ENCODE measurements at regions not wholly inside any gene's neighbourhood (a gene's known extent, or its start where the extent isn't known, plus 50 kb on each side); places are given as distances from the start of the nearest gene placed in this dataset.

- TF ChIP-seq, protein P1, sequence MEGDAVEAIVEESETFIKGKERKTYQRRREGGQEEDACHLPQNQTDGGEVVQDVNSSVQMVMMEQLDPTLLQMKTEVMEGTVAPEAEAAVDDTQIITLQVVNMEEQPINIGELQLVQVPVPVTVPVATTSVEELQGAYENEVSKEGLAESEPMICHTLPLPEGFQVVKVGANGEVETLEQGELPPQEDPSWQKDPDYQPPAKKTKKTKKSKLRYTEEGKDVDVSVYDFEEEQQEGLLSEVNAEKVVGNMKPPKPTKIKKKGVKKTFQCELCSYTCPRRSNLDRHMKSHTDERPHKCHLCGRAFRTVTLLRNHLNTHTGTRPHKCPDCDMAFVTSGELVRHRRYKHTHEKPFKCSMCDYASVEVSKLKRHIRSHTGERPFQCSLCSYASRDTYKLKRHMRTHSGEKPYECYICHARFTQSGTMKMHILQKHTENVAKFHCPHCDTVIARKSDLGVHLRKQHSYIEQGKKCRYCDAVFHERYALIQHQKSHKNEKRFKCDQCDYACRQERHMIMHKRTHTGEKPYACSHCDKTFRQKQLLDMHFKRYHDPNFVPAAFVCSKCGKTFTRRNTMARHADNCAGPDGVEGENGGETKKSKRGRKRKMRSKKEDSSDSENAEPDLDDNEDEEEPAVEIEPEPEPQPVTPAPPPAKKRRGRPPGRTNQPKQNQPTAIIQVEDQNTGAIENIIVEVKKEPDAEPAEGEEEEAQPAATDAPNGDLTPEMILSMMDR (IDR thresholded peaks at IDR 0.05) = no peak
- TF ChIP-seq EP300 (IDR thresholded peaks at IDR 0.05) (no peak), POLR2A (IDR thresholded peaks at IDR 0.05) (no peak)
Measured at GRCh38 chr11:134510233-134511040, 98.4 kb upstream of the B3GAT1 start.
